ENCODE measurements at regions not wholly inside any gene's neighbourhood (a gene's known extent, or its start where the extent isn't known, plus 50 kb on each side); places are given as distances from the start of the nearest gene placed in this dataset.
"Not testable (repeated sequence)": the region's sequence is repeated elsewhere in the genome, so short reads cannot be mapped to it uniquely, and the experiment has no call there.

DNA sequence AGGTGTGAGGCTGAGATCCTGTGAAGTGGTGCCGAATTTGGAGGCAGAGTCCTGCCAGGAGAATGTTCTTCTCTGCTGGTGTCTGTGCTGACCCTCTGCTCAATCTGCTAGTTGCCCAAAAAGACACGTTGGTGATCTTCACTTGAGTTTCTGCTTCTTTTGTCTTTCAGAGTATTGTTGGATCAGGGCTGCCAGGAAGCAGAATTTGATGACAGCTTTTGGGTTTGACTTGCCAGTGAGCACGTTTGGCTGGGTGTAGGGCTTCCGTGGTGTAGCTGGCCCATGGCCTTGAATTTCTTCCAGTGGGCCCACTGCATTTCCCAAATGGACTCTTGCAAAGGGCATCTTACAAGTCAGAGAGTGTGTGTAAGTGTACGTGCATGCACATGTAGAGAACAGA is 183.9 kb upstream of the IRF2BP2 start:
- intact Hi-C loops (cut with DNase I, micrococcal nuclease); H3K27me3 ChIP-seq (ENCODE audit: control insufficient read depth in 1 of 2, insufficient read depth in 2 of 2, low read length in 2 of 2); DNase-seq; H3K27me3 Mint-ChIP-seq; H3K9me3 ChIP-seq (ENCODE audit: control insufficient read depth in 1 of 2, insufficient read depth in 1 of 2, low read length in 2 of 2); H3K36me3 ChIP-seq (ENCODE audit: insufficient read depth, low read length); H3K27ac Mint-ChIP-seq; H3K27ac ChIP-seq (ENCODE audit: low read depth in 1 of 2, low read length in 2 of 2); H3K4me1 ChIP-seq (ENCODE audit: insufficient read depth, low read length); POLR2A ChIA-PET; H3K4me3 Mint-ChIP-seq; ATAC-seq (ENCODE audit: poor library complexity); H3K4me3 ChIP-seq (ENCODE audit: low read length); H3K9me3 Mint-ChIP-seq; H3K36me3 Mint-ChIP-seq (ENCODE audit: low read depth); H3K4me1 Mint-ChIP-seq (ENCODE audit: low read depth); CTCF ChIA-PET: not testable (repeated sequence)

DNA sequence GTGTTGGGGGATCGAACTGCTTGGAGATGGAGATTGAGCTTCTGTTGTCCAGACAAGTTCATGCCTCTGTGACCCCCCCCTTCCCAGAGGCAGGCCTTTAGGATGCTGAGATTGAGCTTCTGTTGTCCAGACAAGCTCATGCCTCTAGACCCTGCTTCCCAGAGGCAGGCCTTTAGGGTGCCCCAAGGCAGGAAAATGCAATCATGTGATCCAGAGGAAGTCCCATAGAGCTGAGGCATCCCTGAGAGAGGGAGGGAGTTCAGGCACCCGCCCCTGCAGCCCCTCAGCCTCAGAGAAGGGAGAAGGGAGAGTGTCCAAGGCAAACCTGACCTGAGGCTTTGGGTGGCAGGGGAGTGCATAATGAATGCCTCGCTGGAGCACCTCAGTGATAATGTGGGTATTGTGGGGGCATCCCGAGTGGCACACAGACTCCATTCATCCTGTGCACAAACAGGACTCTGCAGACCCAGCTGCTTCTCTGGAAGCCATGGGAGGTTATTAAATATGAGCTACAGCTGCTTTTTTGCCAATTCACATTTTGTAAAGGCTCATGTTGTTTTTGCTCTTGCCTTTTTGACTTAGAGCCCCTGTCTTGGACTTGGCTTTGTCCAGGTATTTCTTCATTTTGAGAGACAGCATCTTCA is 182.4 kb upstream of the IRF2BP2 start:
- H3K4me1 ChIP-seq (ENCODE audit: insufficient read depth, low read length); H3K4me3 ChIP-seq (ENCODE audit: low read length); H3K4me3 Mint-ChIP-seq; H3K27ac ChIP-seq (ENCODE audit: low read depth in 1 of 2, low read length in 2 of 2); DNase-seq; H3K9me3 ChIP-seq (ENCODE audit: control insufficient read depth in 1 of 2, insufficient read depth in 1 of 2, low read length in 2 of 2); ATAC-seq (ENCODE audit: poor library complexity); H3K27ac Mint-ChIP-seq; H3K27me3 Mint-ChIP-seq; H3K9me3 Mint-ChIP-seq; POLR2A ChIA-PET; H3K36me3 ChIP-seq (ENCODE audit: insufficient read depth, low read length); CTCF ChIA-PET; H3K36me3 Mint-ChIP-seq (ENCODE audit: low read depth); H3K27me3 ChIP-seq (ENCODE audit: control insufficient read depth in 1 of 2, insufficient read depth in 2 of 2, low read length in 2 of 2); intact Hi-C loops (cut with DNase I, micrococcal nuclease); H3K4me1 Mint-ChIP-seq (ENCODE audit: low read depth): not testable (repeated sequence)

DNA sequence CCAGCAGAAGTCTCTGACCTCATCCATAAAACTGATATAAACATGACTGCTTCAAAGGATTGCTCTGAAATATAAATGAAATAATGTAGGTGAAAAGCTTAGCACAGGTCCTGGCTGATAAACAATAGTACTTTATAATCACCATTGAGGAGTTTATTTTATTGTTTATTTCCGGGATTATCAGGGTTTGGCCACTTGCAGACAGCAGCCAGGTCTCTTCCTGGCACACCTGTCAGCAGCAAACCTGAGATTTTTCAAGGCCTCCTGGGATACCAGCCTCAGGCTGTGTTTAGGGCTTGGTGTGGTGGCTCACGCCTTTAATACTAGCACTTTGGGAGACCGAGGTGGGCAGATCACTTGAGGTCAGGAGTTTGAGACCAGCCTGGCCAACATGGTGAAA is 181.6 kb upstream of the IRF2BP2 start:
- H3K27me3 ChIP-seq (ENCODE audit: control insufficient read depth in 1 of 2, insufficient read depth in 2 of 2, low read length in 2 of 2); H3K4me1 ChIP-seq (ENCODE audit: insufficient read depth, low read length); H3K36me3 ChIP-seq (ENCODE audit: insufficient read depth, low read length); DNase-seq; H3K9me3 ChIP-seq (ENCODE audit: control insufficient read depth in 1 of 2, insufficient read depth in 1 of 2, low read length in 2 of 2); H3K27me3 Mint-ChIP-seq; CTCF ChIA-PET; H3K4me3 Mint-ChIP-seq; H3K9me3 Mint-ChIP-seq; H3K27ac Mint-ChIP-seq; ATAC-seq (ENCODE audit: poor library complexity); H3K4me3 ChIP-seq (ENCODE audit: low read length); POLR2A ChIA-PET; H3K36me3 Mint-ChIP-seq (ENCODE audit: low read depth); H3K27ac ChIP-seq (ENCODE audit: low read depth in 1 of 2, low read length in 2 of 2); intact Hi-C loops (cut with DNase I, micrococcal nuclease); H3K4me1 Mint-ChIP-seq (ENCODE audit: low read depth): not testable (repeated sequence)

DNA sequence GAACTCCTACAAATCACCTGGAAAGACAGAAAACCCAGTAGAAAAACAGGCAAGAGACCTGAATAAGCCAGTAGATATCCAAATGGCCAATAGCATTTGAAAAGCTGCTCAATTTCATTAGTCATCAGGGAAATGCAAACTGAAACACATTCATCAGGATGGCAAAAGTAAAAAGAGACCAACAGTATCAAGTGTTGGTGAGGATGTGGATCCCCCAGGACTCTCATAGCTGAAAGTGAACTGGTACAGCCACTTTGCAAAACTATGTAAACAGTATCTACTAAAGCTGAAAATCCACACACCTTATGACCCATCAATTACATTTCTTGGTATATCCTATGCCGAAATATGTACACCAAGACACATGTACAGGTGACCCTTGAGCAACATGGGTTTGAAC is 180.4 kb upstream of the IRF2BP2 start:
- H3K27ac Mint-ChIP-seq; H3K9me3 ChIP-seq (ENCODE audit: control insufficient read depth in 1 of 2, insufficient read depth in 1 of 2, low read length in 2 of 2); H3K36me3 Mint-ChIP-seq (ENCODE audit: low read depth); H3K36me3 ChIP-seq (ENCODE audit: insufficient read depth, low read length); POLR2A ChIA-PET; H3K9me3 Mint-ChIP-seq; DNase-seq; H3K27ac ChIP-seq (ENCODE audit: low read depth in 1 of 2, low read length in 2 of 2); CTCF ChIA-PET; H3K4me1 ChIP-seq (ENCODE audit: insufficient read depth, low read length); intact Hi-C loops (cut with DNase I, micrococcal nuclease); H3K4me1 Mint-ChIP-seq (ENCODE audit: low read depth); H3K27me3 ChIP-seq (ENCODE audit: control insufficient read depth in 1 of 2, insufficient read depth in 2 of 2, low read length in 2 of 2); H3K4me3 Mint-ChIP-seq; H3K27me3 Mint-ChIP-seq; H3K4me3 ChIP-seq (ENCODE audit: low read length); ATAC-seq (ENCODE audit: poor library complexity): not testable (repeated sequence)

DNA sequence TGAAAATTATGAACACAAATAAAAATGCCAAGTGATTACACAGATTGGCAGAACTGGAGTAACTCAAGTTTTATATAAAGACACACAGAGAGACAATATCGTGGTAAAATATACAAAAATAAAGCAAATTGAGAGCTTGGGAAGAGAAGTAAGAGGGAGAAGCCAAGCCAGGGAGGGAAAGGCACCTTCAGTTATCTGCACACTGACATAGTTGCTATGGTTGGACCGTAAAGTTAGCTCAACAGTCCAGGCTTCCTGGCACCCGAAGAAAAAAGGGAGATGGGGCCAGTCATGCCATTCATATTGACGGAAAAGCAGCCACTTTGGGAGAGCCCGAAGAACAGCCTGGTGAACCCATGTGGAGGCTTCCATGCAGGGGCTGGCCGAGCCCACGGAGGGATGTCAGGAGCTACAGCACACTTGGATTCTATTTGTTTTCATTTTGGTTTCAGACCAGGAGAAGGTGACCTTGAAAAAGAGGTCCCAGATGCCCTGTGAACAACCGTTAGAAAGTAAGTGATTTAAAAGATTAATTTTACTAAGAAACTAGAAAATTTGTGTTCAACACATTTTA is 177.1 kb upstream of the IRF2BP2 start:
- H3K9me3 Mint-ChIP-seq; intact Hi-C loops (cut with DNase I, micrococcal nuclease); H3K36me3 ChIP-seq (ENCODE audit: insufficient read depth, low read length); H3K4me3 Mint-ChIP-seq; POLR2A ChIA-PET; H3K9me3 ChIP-seq (ENCODE audit: control insufficient read depth in 1 of 2, insufficient read depth in 1 of 2, low read length in 2 of 2); CTCF ChIA-PET; H3K4me1 ChIP-seq (ENCODE audit: insufficient read depth, low read length); ATAC-seq (ENCODE audit: poor library complexity); H3K36me3 Mint-ChIP-seq (ENCODE audit: low read depth); H3K4me3 ChIP-seq (ENCODE audit: low read length); DNase-seq; H3K27ac ChIP-seq (ENCODE audit: low read depth in 1 of 2, low read length in 2 of 2); H3K27me3 ChIP-seq (ENCODE audit: control insufficient read depth in 1 of 2, insufficient read depth in 2 of 2, low read length in 2 of 2); H3K4me1 Mint-ChIP-seq (ENCODE audit: low read depth); H3K27me3 Mint-ChIP-seq; H3K27ac Mint-ChIP-seq: not testable (repeated sequence)

DNA sequence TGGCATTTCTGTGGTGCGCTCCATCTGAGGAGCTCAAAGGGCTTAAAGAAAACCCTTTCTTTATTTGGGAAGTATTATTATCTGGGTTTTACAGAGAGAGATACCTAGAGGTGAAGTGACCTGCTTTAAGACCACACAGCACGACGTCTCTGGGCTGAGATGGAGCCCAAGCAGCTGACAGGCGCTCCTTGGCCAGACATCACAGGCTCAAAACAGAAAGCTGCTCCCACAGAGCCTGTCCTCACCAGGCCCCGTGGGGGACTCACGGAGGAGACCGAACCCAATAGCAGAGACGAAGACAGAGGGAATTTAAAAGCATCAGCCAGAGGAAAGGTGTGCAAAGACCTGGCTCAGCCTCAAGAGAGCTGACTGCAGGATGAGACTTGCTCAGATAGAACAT is 175.9 kb upstream of the IRF2BP2 start:
- H3K4me1 ChIP-seq (ENCODE audit: insufficient read depth, low read length); H3K36me3 Mint-ChIP-seq (ENCODE audit: low read depth); H3K27me3 Mint-ChIP-seq; H3K4me1 Mint-ChIP-seq (ENCODE audit: low read depth); H3K27me3 ChIP-seq (ENCODE audit: control insufficient read depth in 1 of 2, insufficient read depth in 2 of 2, low read length in 2 of 2); H3K27ac ChIP-seq (ENCODE audit: low read depth in 1 of 2, low read length in 2 of 2); H3K4me3 ChIP-seq (ENCODE audit: low read length); intact Hi-C loops (cut with DNase I, micrococcal nuclease); DNase-seq; ATAC-seq (ENCODE audit: poor library complexity); H3K27ac Mint-ChIP-seq; CTCF ChIA-PET; H3K9me3 Mint-ChIP-seq; POLR2A ChIA-PET; H3K9me3 ChIP-seq (ENCODE audit: control insufficient read depth in 1 of 2, insufficient read depth in 1 of 2, low read length in 2 of 2); H3K4me3 Mint-ChIP-seq; H3K36me3 ChIP-seq (ENCODE audit: insufficient read depth, low read length): not testable (repeated sequence)

DNA sequence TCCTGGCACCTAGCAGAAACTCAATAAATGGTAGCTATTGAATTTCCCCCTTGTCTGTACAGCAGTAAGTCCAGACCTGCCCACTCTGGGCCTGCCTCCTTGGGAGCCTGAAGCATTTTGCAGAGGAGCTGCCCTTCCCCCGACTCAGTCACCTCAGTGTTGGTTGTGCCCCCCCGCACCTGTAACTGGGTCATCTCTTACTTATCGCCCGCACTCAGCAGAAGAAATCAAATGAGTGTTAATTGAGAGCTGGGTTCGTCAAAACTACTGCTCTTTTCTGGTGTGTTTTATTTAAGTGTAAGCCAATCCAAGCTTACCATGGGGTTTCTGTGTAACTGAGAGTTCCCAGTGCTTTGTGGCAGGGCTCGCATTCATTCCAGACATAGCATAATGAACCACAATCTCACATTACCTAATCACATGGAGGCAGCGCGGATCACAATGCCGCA is 175.5 kb upstream of the IRF2BP2 start:
- H3K36me3 ChIP-seq (ENCODE audit: insufficient read depth, low read length); POLR2A ChIA-PET; H3K4me3 Mint-ChIP-seq; DNase-seq; H3K27ac ChIP-seq (ENCODE audit: low read depth in 1 of 2, low read length in 2 of 2); intact Hi-C loops (cut with DNase I, micrococcal nuclease); CTCF ChIA-PET; H3K36me3 Mint-ChIP-seq (ENCODE audit: low read depth); H3K4me3 ChIP-seq (ENCODE audit: low read length); H3K27ac Mint-ChIP-seq; H3K4me1 Mint-ChIP-seq (ENCODE audit: low read depth); ATAC-seq (ENCODE audit: poor library complexity); H3K27me3 Mint-ChIP-seq; H3K9me3 Mint-ChIP-seq; H3K9me3 ChIP-seq (ENCODE audit: control insufficient read depth in 1 of 2, insufficient read depth in 1 of 2, low read length in 2 of 2); H3K4me1 ChIP-seq (ENCODE audit: insufficient read depth, low read length): not testable (repeated sequence)
- H3K27me3 ChIP-seq (ENCODE audit: control insufficient read depth in 1 of 2, insufficient read depth in 2 of 2, low read length in 2 of 2) = peaks cover 0 to 13% of the 10 kb centered on the region in 2 experiments
